ENCODE measurements at regions not wholly inside any gene's neighbourhood (a gene's known extent, or its start where the extent isn't known, plus 50 kb on each side); places are given as distances from the start of the nearest gene placed in this dataset.

DNA sequence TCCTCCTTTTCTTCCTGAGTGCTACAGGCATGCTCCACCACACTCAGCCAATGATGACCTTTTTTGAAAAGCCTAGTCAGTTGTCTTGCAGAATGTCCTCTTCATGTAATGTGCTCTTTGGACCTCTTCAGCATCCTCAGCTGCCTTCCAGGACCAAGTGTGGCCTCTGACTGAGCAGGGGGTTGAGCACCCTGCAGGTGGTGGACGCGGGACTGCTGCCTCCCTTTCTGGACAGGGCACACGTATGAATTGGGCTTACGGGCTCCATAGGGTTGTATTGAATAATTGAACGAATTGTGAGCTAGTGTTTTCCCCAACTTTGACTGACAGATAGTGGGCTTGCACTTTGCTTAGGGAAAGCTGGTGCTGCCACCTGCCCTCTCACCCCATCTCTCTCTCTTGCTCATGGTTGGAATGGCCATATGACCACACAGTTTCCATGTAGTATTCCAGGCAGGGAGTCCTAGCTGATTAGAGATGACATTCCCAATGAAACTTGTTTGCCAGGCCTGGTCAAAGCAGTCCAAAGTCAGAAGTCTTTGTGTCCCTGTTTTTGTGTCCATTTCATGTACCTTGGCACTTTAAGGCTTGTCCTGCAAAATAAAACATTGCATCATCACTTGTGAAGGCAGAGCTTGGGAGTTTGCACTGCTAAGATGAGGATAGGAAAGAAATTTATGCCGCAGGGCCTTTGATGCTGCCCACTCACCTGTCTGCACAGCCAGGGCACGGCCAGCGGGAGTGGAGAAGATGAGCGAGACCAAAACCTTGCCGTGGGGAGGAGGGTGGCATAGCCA is 76.3 kb upstream of the NPAS1 start:
- DNase-seq (ENCODE audit: low spot score), result no peak

GRCh38 chr19:46944123-46944748 is 75.4 kb upstream of the NPAS1 start:
- in situ Hi-C loops (cut with MboI; ENCODE audit: low pct_unique_long_range_greater_than_20kb, low sequenced_read_pairs, unreplicated experiment), result no loop called here
- TF ChIP-seq, protein P1, sequence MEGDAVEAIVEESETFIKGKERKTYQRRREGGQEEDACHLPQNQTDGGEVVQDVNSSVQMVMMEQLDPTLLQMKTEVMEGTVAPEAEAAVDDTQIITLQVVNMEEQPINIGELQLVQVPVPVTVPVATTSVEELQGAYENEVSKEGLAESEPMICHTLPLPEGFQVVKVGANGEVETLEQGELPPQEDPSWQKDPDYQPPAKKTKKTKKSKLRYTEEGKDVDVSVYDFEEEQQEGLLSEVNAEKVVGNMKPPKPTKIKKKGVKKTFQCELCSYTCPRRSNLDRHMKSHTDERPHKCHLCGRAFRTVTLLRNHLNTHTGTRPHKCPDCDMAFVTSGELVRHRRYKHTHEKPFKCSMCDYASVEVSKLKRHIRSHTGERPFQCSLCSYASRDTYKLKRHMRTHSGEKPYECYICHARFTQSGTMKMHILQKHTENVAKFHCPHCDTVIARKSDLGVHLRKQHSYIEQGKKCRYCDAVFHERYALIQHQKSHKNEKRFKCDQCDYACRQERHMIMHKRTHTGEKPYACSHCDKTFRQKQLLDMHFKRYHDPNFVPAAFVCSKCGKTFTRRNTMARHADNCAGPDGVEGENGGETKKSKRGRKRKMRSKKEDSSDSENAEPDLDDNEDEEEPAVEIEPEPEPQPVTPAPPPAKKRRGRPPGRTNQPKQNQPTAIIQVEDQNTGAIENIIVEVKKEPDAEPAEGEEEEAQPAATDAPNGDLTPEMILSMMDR (IDR thresholded peaks at IDR 0.05; ENCODE audit: extremely low read depth, insufficient read depth, missing control alignments), result no peak
- DNase-seq (ENCODE audit: low spot score), result no peak

More for the DNA sequence above, 76.3 kb upstream of the NPAS1 start:
- in situ Hi-C loops (cut with MboI; ENCODE audit: low pct_unique_long_range_greater_than_20kb, low sequenced_read_pairs, unreplicated experiment), result no loop called here
- TF ChIP-seq, protein P1 (IDR thresholded peaks at IDR 0.05; ENCODE audit: extremely low read depth, insufficient read depth, missing control alignments), result no peak

- DNase-seq (ENCODE audit: low spot score), result no peak
- in situ Hi-C loops (cut with MboI; ENCODE audit: low pct_unique_long_range_greater_than_20kb, low sequenced_read_pairs, unreplicated experiment), result no loop called here
- TF ChIP-seq, protein P1 (IDR thresholded peaks at IDR 0.05; ENCODE audit: extremely low read depth, insufficient read depth, missing control alignments), result no peak
Observed at GRCh38 chr19:46944918-46945628, 74.6 kb upstream of the NPAS1 start.

GRCh38 chr19:46945694-46946489 is 73.7 kb upstream of the NPAS1 start:
- in situ Hi-C loops (cut with MboI; ENCODE audit: low pct_unique_long_range_greater_than_20kb, low sequenced_read_pairs, unreplicated experiment), result no loop called here
- DNase-seq (ENCODE audit: low spot score), result no peak
- TF ChIP-seq, protein P1 (IDR thresholded peaks at IDR 0.05; ENCODE audit: extremely low read depth, insufficient read depth, missing control alignments), result no peak

DNA sequence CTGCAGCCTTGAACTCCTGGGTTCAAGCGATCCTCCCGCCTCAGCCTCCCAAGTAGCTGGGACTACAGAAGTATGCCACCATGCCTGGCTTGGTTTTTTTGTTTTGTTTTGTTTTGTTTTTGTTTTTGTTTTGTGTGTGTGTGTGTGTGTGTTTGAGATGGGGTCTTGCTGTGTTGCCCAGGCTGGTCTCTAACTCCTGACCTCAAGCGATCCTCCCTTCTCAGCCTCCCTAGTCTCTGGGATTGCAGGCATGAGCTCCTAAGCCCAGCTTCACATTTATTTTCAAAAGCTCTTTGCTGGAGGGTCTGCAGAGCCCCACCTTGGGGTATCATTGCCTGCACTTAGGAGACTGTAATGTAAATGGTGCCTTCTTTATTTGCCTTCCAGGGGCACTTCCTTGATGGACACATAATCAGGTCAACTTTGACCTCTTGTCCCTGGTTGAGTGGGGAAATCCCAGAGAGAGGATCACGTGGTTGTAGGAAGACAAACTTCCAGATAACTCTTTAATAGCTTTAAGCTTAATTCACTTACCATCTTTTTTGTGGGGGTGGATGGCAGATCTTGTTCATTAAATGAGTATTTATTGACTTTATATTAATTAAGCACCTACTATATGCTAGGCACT is 72.9 kb upstream of the NPAS1 start:
- in situ Hi-C loops (cut with MboI; ENCODE audit: low pct_unique_long_range_greater_than_20kb, low sequenced_read_pairs, unreplicated experiment), result no loop called here
- TF ChIP-seq, protein P1 (IDR thresholded peaks at IDR 0.05; ENCODE audit: extremely low read depth, insufficient read depth, missing control alignments), result no peak
- DNase-seq (ENCODE audit: low spot score), result no peak

Measured in GM13977 (cell line).